ENCODE measurements at regions not wholly inside any gene's neighbourhood (a gene's known extent, or its start where the extent isn't known, plus 50 kb on each side); places are given as distances from the start of the nearest gene placed in this dataset.

GRCh38 chr5:133797167-133797566 is 171.3 kb downstream of the C5orf15 start:
- DNase-seq (ENCODE audit: low spot score) = no peak

GRCh38 chr5:133796186-133796585 is 172.2 kb downstream of the C5orf15 start:
- DNase-seq (ENCODE audit: low spot score) = no peak

- DNase-seq (ENCODE audit: low spot score) = no peak
These were observed 173.5 kb downstream of the C5orf15 start for GRCh38 chr5:133794771-133795415.

GRCh38 chr5:133793756-133794465 is 174.5 kb downstream of the C5orf15 start:
- DNase-seq (ENCODE audit: low spot score) = no peak

- DNase-seq (ENCODE audit: low spot score) = no peak
These were observed 175.8 kb downstream of the C5orf15 start for GRCh38 chr5:133792655-133793054.

- DNase-seq (ENCODE audit: low spot score) = no peak
These were observed 176.4 kb downstream of the C5orf15 start for GRCh38 chr5:133792024-133792423.

GRCh38 chr5:133790898-133791297 is 177.5 kb downstream of the C5orf15 start:
- DNase-seq (ENCODE audit: low spot score) = no peak

GRCh38 chr5:133789428-133789827 is 177.1 kb upstream of the FSTL4 start:
- no peak for DNase-seq (ENCODE audit: low spot score)

GRCh38 chr5:133788121-133788520 is 175.8 kb upstream of the FSTL4 start:
- no peak for DNase-seq (ENCODE audit: low spot score)

GRCh38 chr5:133786420-133786819 is 174.1 kb upstream of the FSTL4 start:
- no peak for DNase-seq (ENCODE audit: low spot score)

GRCh38 chr5:133785182-133785581 is 172.8 kb upstream of the FSTL4 start:
- no peak for DNase-seq (ENCODE audit: low spot score)

- no peak for DNase-seq (ENCODE audit: low spot score)
These were observed 171.1 kb upstream of the FSTL4 start for GRCh38 chr5:133783481-133783880.

- DNase-seq (ENCODE audit: low spot score) = no peak
These were observed 170.4 kb upstream of the FSTL4 start for GRCh38 chr5:133782736-133783135.

- DNase-seq (ENCODE audit: low spot score) = no peak
These were observed 169.3 kb upstream of the FSTL4 start for GRCh38 chr5:133781436-133782225.

- no peak for DNase-seq (ENCODE audit: low spot score)
These were observed 168.4 kb upstream of the FSTL4 start for GRCh38 chr5:133780619-133781280.

- DNase-seq (ENCODE audit: low spot score) = no peak
These were observed 167.6 kb upstream of the FSTL4 start for GRCh38 chr5:133779828-133780475.

- no peak for DNase-seq (ENCODE audit: low spot score)
These were observed 166.3 kb upstream of the FSTL4 start for GRCh38 chr5:133778636-133779035.

- DNase-seq (ENCODE audit: low spot score) = no peak
These were observed 165.6 kb upstream of the FSTL4 start for GRCh38 chr5:133777951-133778350.

GRCh38 chr5:133775584-133776304 is 163.4 kb upstream of the FSTL4 start:
- DNase-seq (ENCODE audit: low spot score) = no peak

- DNase-seq (ENCODE audit: low spot score) = no peak
These were observed 161.2 kb upstream of the FSTL4 start for GRCh38 chr5:133773247-133774202.

All from pons (tissue), 1 donor.